ENCODE measurements at regions not wholly inside any gene's neighbourhood (a gene's known extent, or its start where the extent isn't known, plus 50 kb on each side); places are given as distances from the start of the nearest gene placed in this dataset.
"Not testable (repeated sequence)": the region's sequence is repeated elsewhere in the genome, so short reads cannot be mapped to it uniquely, and the experiment has no call there.

- no peak overlapping the region for H2BK15ac ChIP-seq (ENCODE audit: low read depth, poor library complexity, severe bottlenecking)
- H3K79me1 ChIP-seq (replicated peaks; ENCODE audit: low read length, poor library complexity, severe bottlenecking): no peaks in the 10 kb centered on the region
- H3K27me3 ChIP-seq (ENCODE audit: control insufficient read depth in 1 of 2, insufficient read depth in 1 of 2, low read length in 2 of 2): no peaks in the 10 kb centered on the region
- H2BK5ac ChIP-seq (ENCODE audit: low read depth, low read length, poor library complexity, severe bottlenecking): no peak overlapping the region
- 100% methylated on average over 1 of the region's 1 CpG for WGBS
- H3K4ac ChIP-seq (ENCODE audit: low read depth in 1 of 2, low read length in 2 of 2): no peak overlapping the region
- no peak overlapping the region for H2AK5ac ChIP-seq (ENCODE audit: low read length, severe bottlenecking)
- no peak overlapping the region for H4K8ac ChIP-seq (ENCODE audit: low read length)
- no peak overlapping the region for H3K9ac ChIP-seq (ENCODE audit: low read length)
- no peak for DNase-seq
- no peak overlapping the region for H2AFZ ChIP-seq (ENCODE audit: low read depth, low read length)
- no peak overlapping the region for H3K4me2 ChIP-seq (ENCODE audit: low read length, poor library complexity, severe bottlenecking)
- no peak overlapping the region for H3K18ac ChIP-seq (ENCODE audit: low read depth in 1 of 2, low read length in 2 of 2)
- H3K27ac ChIP-seq (ENCODE audit: low read length, poor library complexity, severe bottlenecking): no peak overlapping the region
- no peak overlapping the region for H3K23ac ChIP-seq (ENCODE audit: low read length in 2 of 2)
- H3K36me3 ChIP-seq (ENCODE audit: control insufficient read depth in 1 of 2, insufficient read depth in 2 of 2, low read depth in 1 of 2, low read length in 2 of 2): no peaks in the 10 kb centered on the region
- peaks cover 17% of the 10 kb centered on the region for H3K9me3 ChIP-seq (ENCODE audit: control insufficient read depth, low read length)
- H3K14ac ChIP-seq (ENCODE audit: low read length in 2 of 2): no peak overlapping the region
- H4K91ac ChIP-seq (ENCODE audit: low read length): no peak overlapping the region
- H3K4me1 ChIP-seq (ENCODE audit: control insufficient read depth, insufficient read depth, low read depth, low read length): no peaks in the 10 kb centered on the region
- no peak overlapping the region for H3K4me3 ChIP-seq (ENCODE audit: insufficient read depth in 1 of 2, low read depth in 1 of 2, low read length in 2 of 2)
- H2BK12ac ChIP-seq (ENCODE audit: low read length in 2 of 2): no peak overlapping the region
- H2BK120ac ChIP-seq (ENCODE audit: low read depth, low read length): no peak overlapping the region
These were observed 501.6 kb upstream of the GYPC start for GRCh38 chr2:126154256-126154785.

GRCh38 chr2:126160950-126161349 lies 495.0 kb upstream of the GYPC start:
- H3K4me1 ChIP-seq (ENCODE audit: control insufficient read depth, insufficient read depth, low read depth, low read length); H3K4me2 ChIP-seq (ENCODE audit: low read length, poor library complexity, severe bottlenecking); H3K4ac ChIP-seq (ENCODE audit: low read depth in 1 of 2, low read length in 2 of 2); H2BK120ac ChIP-seq (ENCODE audit: low read depth, low read length); H3K9ac ChIP-seq (ENCODE audit: low read length); H2BK5ac ChIP-seq (ENCODE audit: low read depth, low read length, poor library complexity, severe bottlenecking); H3K4me3 ChIP-seq (ENCODE audit: insufficient read depth in 1 of 2, low read depth in 1 of 2, low read length in 2 of 2); H3K36me3 ChIP-seq (ENCODE audit: control insufficient read depth in 1 of 2, insufficient read depth in 2 of 2, low read depth in 1 of 2, low read length in 2 of 2); H3K27ac ChIP-seq (ENCODE audit: low read length, poor library complexity, severe bottlenecking); H3K9me3 ChIP-seq (ENCODE audit: control insufficient read depth, low read length); H3K79me1 ChIP-seq (replicated peaks; ENCODE audit: low read length, poor library complexity, severe bottlenecking); H4K91ac ChIP-seq (ENCODE audit: low read length); H2BK15ac ChIP-seq (ENCODE audit: low read depth, poor library complexity, severe bottlenecking); H2BK12ac ChIP-seq (ENCODE audit: low read length in 2 of 2); H2AFZ ChIP-seq (ENCODE audit: low read depth, low read length); H3K23ac ChIP-seq (ENCODE audit: low read length in 2 of 2); H2AK5ac ChIP-seq (ENCODE audit: low read length, severe bottlenecking); H3K27me3 ChIP-seq (ENCODE audit: control insufficient read depth in 1 of 2, insufficient read depth in 1 of 2, low read length in 2 of 2); DNase-seq: not testable (repeated sequence)
- WGBS: 55% methylated on average over 4 of the region's 4 CpGs
- peak overlapping the region in 1 of 2 experiments; percentile 55 for H3K14ac ChIP-seq (ENCODE audit: low read length in 2 of 2)
- H4K8ac ChIP-seq (ENCODE audit: low read length): peak overlapping the region; percentile 27
- peak overlapping the region in 1 of 2 experiments; percentile 49 for H3K18ac ChIP-seq (ENCODE audit: low read depth in 1 of 2, low read length in 2 of 2)

GRCh38 chr2:126172631-126173184 lies 483.2 kb upstream of the GYPC start:
- H3K23ac ChIP-seq (ENCODE audit: low read length in 2 of 2): no peak overlapping the region
- H3K9ac ChIP-seq (ENCODE audit: low read length): no peak overlapping the region
- H3K4me1 ChIP-seq (ENCODE audit: control insufficient read depth, insufficient read depth, low read depth, low read length): no peaks in the 10 kb centered on the region
- H2AFZ ChIP-seq (ENCODE audit: low read depth, low read length): no peak overlapping the region
- H2AK5ac ChIP-seq (ENCODE audit: low read length, severe bottlenecking): no peak overlapping the region
- no peak overlapping the region for H3K14ac ChIP-seq (ENCODE audit: low read length in 2 of 2)
- H3K9me3 ChIP-seq (ENCODE audit: control insufficient read depth, low read length): peaks cover 10% of the 10 kb centered on the region
- H3K4me2 ChIP-seq (ENCODE audit: low read length, poor library complexity, severe bottlenecking): no peak overlapping the region
- H2BK15ac ChIP-seq (ENCODE audit: low read depth, poor library complexity, severe bottlenecking): no peak overlapping the region
- no peak for DNase-seq
- H3K36me3 ChIP-seq (ENCODE audit: control insufficient read depth in 1 of 2, insufficient read depth in 2 of 2, low read depth in 1 of 2, low read length in 2 of 2): no peaks in the 10 kb centered on the region
- H4K8ac ChIP-seq (ENCODE audit: low read length): no peak overlapping the region
- H3K27me3 ChIP-seq (ENCODE audit: control insufficient read depth in 1 of 2, insufficient read depth in 1 of 2, low read length in 2 of 2): no peaks in the 10 kb centered on the region
- H3K27ac ChIP-seq (ENCODE audit: low read length, poor library complexity, severe bottlenecking): no peak overlapping the region
- H2BK120ac ChIP-seq (ENCODE audit: low read depth, low read length): no peak overlapping the region
- no peak overlapping the region for H3K4ac ChIP-seq (ENCODE audit: low read depth in 1 of 2, low read length in 2 of 2)
- 83% methylated on average over 6 of the region's 6 CpGs for WGBS
- H3K18ac ChIP-seq (ENCODE audit: low read depth in 1 of 2, low read length in 2 of 2): no peak overlapping the region
- H2BK12ac ChIP-seq (ENCODE audit: low read length in 2 of 2): no peak overlapping the region
- H3K79me1 ChIP-seq (replicated peaks; ENCODE audit: low read length, poor library complexity, severe bottlenecking): no peaks in the 10 kb centered on the region
- no peak overlapping the region for H2BK5ac ChIP-seq (ENCODE audit: low read depth, low read length, poor library complexity, severe bottlenecking)
- no peak overlapping the region for H3K4me3 ChIP-seq (ENCODE audit: insufficient read depth in 1 of 2, low read depth in 1 of 2, low read length in 2 of 2)
- H4K91ac ChIP-seq (ENCODE audit: low read length): no peak overlapping the region

GRCh38 chr2:126175222-126175621 lies 480.7 kb upstream of the GYPC start:
- H3K9ac ChIP-seq (ENCODE audit: low read length): no peak overlapping the region
- H3K23ac ChIP-seq (ENCODE audit: low read length in 2 of 2): no peak overlapping the region
- peak overlapping the region in 1 of 2 experiments; percentile 73 for H2BK12ac ChIP-seq (ENCODE audit: low read length in 2 of 2)
- H4K91ac ChIP-seq (ENCODE audit: low read length): no peak overlapping the region
- H3K9me3 ChIP-seq (ENCODE audit: control insufficient read depth, low read length): peaks cover 8% of the 10 kb centered on the region
- H2BK15ac ChIP-seq (ENCODE audit: low read depth, poor library complexity, severe bottlenecking): no peak overlapping the region
- no peaks in the 10 kb centered on the region for H3K36me3 ChIP-seq (ENCODE audit: control insufficient read depth in 1 of 2, insufficient read depth in 2 of 2, low read depth in 1 of 2, low read length in 2 of 2)
- H3K4me3 ChIP-seq (ENCODE audit: insufficient read depth in 1 of 2, low read depth in 1 of 2, low read length in 2 of 2): no peak overlapping the region
- H3K4me1 ChIP-seq (ENCODE audit: control insufficient read depth, insufficient read depth, low read depth, low read length): no peaks in the 10 kb centered on the region
- H4K8ac ChIP-seq (ENCODE audit: low read length): no peak overlapping the region
- no peak overlapping the region for H2AK5ac ChIP-seq (ENCODE audit: low read length, severe bottlenecking)
- H3K14ac ChIP-seq (ENCODE audit: low read length in 2 of 2): no peak overlapping the region
- H3K4ac ChIP-seq (ENCODE audit: low read depth in 1 of 2, low read length in 2 of 2): no peak overlapping the region
- peak overlapping the region in 1 of 2 experiments; percentile 62 for H3K18ac ChIP-seq (ENCODE audit: low read depth in 1 of 2, low read length in 2 of 2)
- no peaks in the 10 kb centered on the region for H3K27me3 ChIP-seq (ENCODE audit: control insufficient read depth in 1 of 2, insufficient read depth in 1 of 2, low read length in 2 of 2)
- no peak overlapping the region for H2BK5ac ChIP-seq (ENCODE audit: low read depth, low read length, poor library complexity, severe bottlenecking)
- H3K27ac ChIP-seq (ENCODE audit: low read length, poor library complexity, severe bottlenecking): no peak overlapping the region
- H2BK120ac ChIP-seq (ENCODE audit: low read depth, low read length): no peak overlapping the region
- 63% methylated on average over 1 of the region's 2 CpGs for WGBS
- H3K4me2 ChIP-seq (ENCODE audit: low read length, poor library complexity, severe bottlenecking): no peak overlapping the region
- peak overlapping the region; percentile 19 for H2AFZ ChIP-seq (ENCODE audit: low read depth, low read length)
- no peaks in the 10 kb centered on the region for H3K79me1 ChIP-seq (replicated peaks; ENCODE audit: low read length, poor library complexity, severe bottlenecking)
- DNase-seq: no peak
